ENCODE measurements at regions not wholly inside any gene's neighbourhood (a gene's known extent, or its start where the extent isn't known, plus 50 kb on each side); places are given as distances from the start of the nearest gene placed in this dataset.

GRCh38 chr4:22637306-22637705 lies 55.4 kb upstream of the GBA3 start:
- no peak for TF ChIP-seq CTCF (IDR thresholded peaks at IDR 0.05; ENCODE audit: poor library complexity, severe bottlenecking)
- ATAC-seq (ENCODE audit: low read depth) (no peak), DNase-seq (ENCODE audit: low spot score) (no peak)
- Histone ChIP-seq H3K27me3 (ENCODE audit: insufficient read depth, poor library complexity, severe bottlenecking) (no peaks in the 10 kb centered on the region), H3K9me3 (ENCODE audit: severe bottlenecking) (no peaks in the 10 kb centered on the region), H3K4me3 (ENCODE audit: severe bottlenecking) (no peak overlapping the region), H3K36me3 (ENCODE audit: low read depth) (no peaks in the 10 kb centered on the region), H3K27ac (ENCODE audit: poor library complexity, severe bottlenecking) (no peak overlapping the region), H3K4me1 (ENCODE audit: insufficient read depth, poor library complexity, severe bottlenecking) (no peaks in the 10 kb centered on the region)

All from RWPE2 (cell line).